Liver (tissue), 8 donors: ENCODE measurements at regions not wholly inside any gene's neighbourhood (a gene's known extent, or its start where the extent isn't known, plus 50 kb on each side); places are given as distances from the start of the nearest gene placed in this dataset.

Source experiments
- DNase-seq: peaks from one replicate; pipeline ENCODE4 v3.0.0-alpha.2; 2017; ENCODE audit warnings: low spot score
- H3K27ac ChIP-seq, 2 donors: one replicate each; pipeline ENCODE4 v1.7.0; 2013; ENCODE audit warnings: inconsistent platforms in 2 of 2, low read length in 2 of 2, control low read depth in 1 of 2, low read depth in 1 of 2, mild to moderate bottlenecking in 1 of 2
- H3K27me3 ChIP-seq, 4 donors: one replicate each; pipeline versions ENCODE4 v1.6.1 to v1.7.0; 2013; ENCODE audit warnings: low read length in 3 of 4, inconsistent platforms in 1 of 4, mild to moderate bottlenecking in 1 of 4, moderate library complexity in 1 of 4; ENCODE audit not compliant: control insufficient read depth in 4 of 4, insufficient read depth in 4 of 4
- H3K36me3 ChIP-seq, 4 donors: one replicate each; pipeline versions ENCODE4 v1.6.1 to v1.7.0; 2013; ENCODE audit warnings: low read length in 3 of 4, mild to moderate bottlenecking in 3 of 4, low read depth in 1 of 4, moderate library complexity in 1 of 4; ENCODE audit not compliant: control insufficient read depth in 4 of 4, insufficient read depth in 3 of 4
- H3K4me1 ChIP-seq, 4 donors: one replicate each; pipeline versions ENCODE4 v1.6.1 to v1.7.0; 2013; ENCODE audit warnings: low read length in 3 of 4, mild to moderate bottlenecking in 3 of 4, moderate library complexity in 1 of 4; ENCODE audit not compliant: control insufficient read depth in 4 of 4, insufficient read depth in 4 of 4
- H3K4me3 ChIP-seq, 3 donors: one replicate each; pipeline versions ENCODE4 v1.6.1 to v1.7.0; 2013; ENCODE audit warnings: low read length in 3 of 3, control low read depth in 1 of 3, low read depth in 1 of 3, mild to moderate bottlenecking in 1 of 3
- H3K9ac ChIP-seq, 2 donors: one replicate each; pipeline ENCODE4 v1.7.0; 2013; ENCODE audit warnings: low read length in 2 of 2, mild to moderate bottlenecking in 2 of 2, moderate library complexity in 2 of 2, control low read depth in 1 of 2, low read depth in 1 of 2
- H3K9me3 ChIP-seq, 4 donors: one replicate each; pipeline versions ENCODE4 v1.6.1 to v1.7.0; 2013; ENCODE audit warnings: low read length in 3 of 4; ENCODE audit not compliant: control insufficient read depth in 4 of 4
- ATF3 ChIP-seq: IDR thresholded peaks from 2 replicates; pipeline ENCODE4 v1.6.1; 2016; ENCODE audit warnings: antibody characterized with exemption
- CTCF ChIP-seq: fragments of 150-350 bp; IDR thresholded peaks from 2 replicates; pipeline ENCODE4 v1.5.1; 2017; ENCODE audit warnings: improper control_type of control experiment, low read depth, low read length; ENCODE audit not compliant: missing input control
- EGR1 ChIP-seq, 2 donors: IDR thresholded peaks; 2 replicates each; pipeline ENCODE4 v1.6.1; 2016 to 2018; ENCODE audit warnings: antibody characterized with exemption in 2 of 2, low read depth in 2 of 2
- FOXA1 ChIP-seq: IDR thresholded peaks from 2 replicates; pipeline ENCODE4 v1.6.1; 2016; ENCODE audit warnings: antibody characterized with exemption
- FOXA2 ChIP-seq: IDR thresholded peaks from 2 replicates; pipeline ENCODE4 v1.6.1; 2016; ENCODE audit warnings: antibody characterized with exemption
- GABPA ChIP-seq, 2 donors: IDR thresholded peaks in 1 of 2; conservative IDR thresholded peaks in 1 of 2; 2 replicates each; pipeline ENCODE4 v1.6.1; 2016; ENCODE audit warnings: antibody characterized with exemption in 2 of 2, mild to moderate bottlenecking in 1 of 2, moderate library complexity in 1 of 2
- HNF4G ChIP-seq: IDR thresholded peaks from 2 replicates; pipeline ENCODE4 v1.6.1; 2016; ENCODE audit warnings: antibody characterized with exemption
- JUND ChIP-seq, 2 donors: IDR thresholded peaks; 2 replicates each; pipeline ENCODE4 v1.6.1; 2016; ENCODE audit warnings: antibody characterized with exemption in 2 of 2
- MAX ChIP-seq: IDR thresholded peaks from 2 replicates; pipeline ENCODE4 v1.6.1; 2016; ENCODE audit warnings: antibody characterized with exemption
- NR2F2 ChIP-seq: IDR thresholded peaks from 2 replicates; pipeline ENCODE4 v1.6.1; 2016; ENCODE audit warnings: antibody characterized with exemption
- RAD21 ChIP-seq, 2 donors: IDR thresholded peaks; 2 replicates each; pipeline ENCODE4 v1.6.1; 2016; ENCODE audit warnings: antibody characterized with exemption in 2 of 2, mild to moderate bottlenecking in 2 of 2
- REST ChIP-seq: IDR thresholded peaks from 2 replicates; pipeline ENCODE4 v1.6.1; 2016; ENCODE audit warnings: antibody characterized with exemption, mild to moderate bottlenecking
- RXRA ChIP-seq, 2 donors: IDR thresholded peaks; 2 replicates each; pipeline ENCODE4 v1.6.1; 2017 to 2018; ENCODE audit warnings: antibody characterized with exemption in 2 of 2, mild to moderate bottlenecking in 1 of 2
- SP1 ChIP-seq: IDR thresholded peaks from 2 replicates; pipeline ENCODE4 v1.6.1; 2018; ENCODE audit warnings: antibody characterized with exemption, mild to moderate bottlenecking
- YY1 ChIP-seq: IDR thresholded peaks from 2 replicates; pipeline ENCODE4 v1.6.1; 2016; ENCODE audit warnings: antibody characterized with exemption, mild to moderate bottlenecking
- WGBS: extraction: QIAGEN DNeasy Blood & Tissue Kit; methylation state at CpG from one replicate; pipeline ENCODE4 v1.1.7; 2013; 5-methylcytosine and 5-hydroxymethylcytosine counted together
- TF ChIP-seq, protein P1 (sequence below): IDR thresholded peaks from 2 replicates; pipeline ENCODE4 v1.6.1; 2016; ENCODE audit warnings: antibody characterized with exemption
- donor health status: healthy.
- donor health status: healthy.
- donor health status: healthy.
- donor health status: healthy.
- donor health status: healthy.

- Histone ChIP-seq H3K4me3 (no peak overlapping the region), H3K9ac (no peak overlapping the region), H3K4me1 (no peaks in the 10 kb centered on the region), H3K36me3 (no peaks in the 10 kb centered on the region), H3K27ac (no peak overlapping the region), H3K27me3 (no peaks in the 10 kb centered on the region), H3K9me3 (no peaks in the 10 kb centered on the region)
- 76% methylated on average over 2 of the region's 2 CpGs for WGBS
- DNase-seq: no peak
- TF ChIP-seq ATF3 (no peak), CTCF (no peak), RAD21 (IDR thresholded peaks at IDR 0.05) (no peak), EGR1 (IDR thresholded peaks at IDR 0.05; ENCODE audit: low read depth in 2 of 2) (no peak)
Measured at GRCh38 chr2:180495606-180496005, 484.8 kb upstream of the UBE2E3 start.

GRCh38 chr2:180494286-180494685, 486.1 kb upstream of the UBE2E3 start:
- no peak for TF ChIP-seq ATF3
- TF ChIP-seq FOXA2: no peak
- TF ChIP-seq, protein P1, sequence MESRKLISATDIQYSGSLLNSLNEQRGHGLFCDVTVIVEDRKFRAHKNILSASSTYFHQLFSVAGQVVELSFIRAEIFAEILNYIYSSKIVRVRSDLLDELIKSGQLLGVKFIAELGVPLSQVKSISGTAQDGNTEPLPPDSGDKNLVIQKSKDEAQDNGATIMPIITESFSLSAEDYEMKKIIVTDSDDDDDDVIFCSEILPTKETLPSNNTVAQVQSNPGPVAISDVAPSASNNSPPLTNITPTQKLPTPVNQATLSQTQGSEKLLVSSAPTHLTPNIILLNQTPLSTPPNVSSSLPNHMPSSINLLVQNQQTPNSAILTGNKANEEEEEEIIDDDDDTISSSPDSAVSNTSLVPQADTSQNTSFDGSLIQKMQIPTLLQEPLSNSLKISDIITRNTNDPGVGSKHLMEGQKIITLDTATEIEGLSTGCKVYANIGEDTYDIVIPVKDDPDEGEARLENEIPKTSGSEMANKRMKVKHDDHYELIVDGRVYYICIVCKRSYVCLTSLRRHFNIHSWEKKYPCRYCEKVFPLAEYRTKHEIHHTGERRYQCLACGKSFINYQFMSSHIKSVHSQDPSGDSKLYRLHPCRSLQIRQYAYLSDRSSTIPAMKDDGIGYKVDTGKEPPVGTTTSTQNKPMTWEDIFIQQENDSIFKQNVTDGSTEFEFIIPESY: no peak
- TF ChIP-seq RXRA (IDR thresholded peaks at IDR 0.05): no peak
- TF ChIP-seq MAX: no peak
- no peak for TF ChIP-seq GABPA (IDR thresholded peaks at IDR 0.05 in 1 of 2, conservative IDR thresholded peaks at IDR 0.05 in 1 of 2)
- no peak for TF ChIP-seq SP1
- TF ChIP-seq JUND (IDR thresholded peaks at IDR 0.05): no peak
- TF ChIP-seq HNF4G: no peak
- no peak for TF ChIP-seq NR2F2
- TF ChIP-seq FOXA1: no peak
- TF ChIP-seq YY1: no peak
- no peak for TF ChIP-seq CTCF
- TF ChIP-seq REST: no peak
- WGBS: 77% methylated on average over 2 of the region's 2 CpGs
- Histone ChIP-seq H3K9ac (no peak overlapping the region), H3K36me3 (no peaks in the 10 kb centered on the region), H3K27ac (no peak overlapping the region), H3K27me3 (no peaks in the 10 kb centered on the region), H3K4me1 (no peaks in the 10 kb centered on the region), H3K9me3 (no peaks in the 10 kb centered on the region), H3K4me3 (no peak overlapping the region)
- no peak for DNase-seq
